OCI-LY7 (cell line): ENCODE measurements at regions not wholly inside any gene's neighbourhood (a gene's known extent, or its start where the extent isn't known, plus 50 kb on each side); places are given as distances from the start of the nearest gene placed in this dataset.

Experiments
- EZH2phosphoT487 ChIP-seq: fragments of 200-600 bp; sonication (generic); IDR thresholded peaks from 2 replicates; pipeline ENCODE4 v1.6.1; 2018; ENCODE audit warnings: low read depth, borderline replicate concordance, mild to moderate bottlenecking, mixed run types, antibody characterized with exemption, low read length, moderate library complexity, mixed read lengths
- TF ChIP-seq, protein P1 (sequence below): fragments of 200-600 bp; sonication (generic); conservative IDR thresholded peaks from 2 replicates; pipeline ENCODE4 v1.5.1; 2014; ENCODE audit warnings: mild to moderate bottlenecking, antibody characterized with exemption, low read length, moderate library complexity, mixed read lengths

DNA sequence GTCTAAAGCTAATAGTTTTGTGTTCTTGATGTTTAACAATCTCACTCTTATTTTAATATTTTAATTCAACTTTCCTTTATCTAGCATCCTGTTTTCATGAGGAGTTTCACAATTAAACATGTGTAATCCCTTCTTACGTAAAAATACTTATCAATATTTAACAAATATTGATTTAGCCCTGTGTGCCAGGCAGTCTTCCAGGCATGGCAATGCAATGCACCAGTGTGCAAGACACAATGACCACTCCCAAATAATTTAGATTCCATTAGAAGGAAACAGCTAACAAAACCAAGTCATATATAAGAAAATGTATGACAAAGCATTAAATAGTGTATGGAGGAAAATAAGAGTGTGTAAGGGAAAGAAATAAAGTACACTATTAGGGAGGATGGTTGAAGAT is 627.1 kb upstream of the ARPP21 start:
- TF ChIP-seq, protein P1, sequence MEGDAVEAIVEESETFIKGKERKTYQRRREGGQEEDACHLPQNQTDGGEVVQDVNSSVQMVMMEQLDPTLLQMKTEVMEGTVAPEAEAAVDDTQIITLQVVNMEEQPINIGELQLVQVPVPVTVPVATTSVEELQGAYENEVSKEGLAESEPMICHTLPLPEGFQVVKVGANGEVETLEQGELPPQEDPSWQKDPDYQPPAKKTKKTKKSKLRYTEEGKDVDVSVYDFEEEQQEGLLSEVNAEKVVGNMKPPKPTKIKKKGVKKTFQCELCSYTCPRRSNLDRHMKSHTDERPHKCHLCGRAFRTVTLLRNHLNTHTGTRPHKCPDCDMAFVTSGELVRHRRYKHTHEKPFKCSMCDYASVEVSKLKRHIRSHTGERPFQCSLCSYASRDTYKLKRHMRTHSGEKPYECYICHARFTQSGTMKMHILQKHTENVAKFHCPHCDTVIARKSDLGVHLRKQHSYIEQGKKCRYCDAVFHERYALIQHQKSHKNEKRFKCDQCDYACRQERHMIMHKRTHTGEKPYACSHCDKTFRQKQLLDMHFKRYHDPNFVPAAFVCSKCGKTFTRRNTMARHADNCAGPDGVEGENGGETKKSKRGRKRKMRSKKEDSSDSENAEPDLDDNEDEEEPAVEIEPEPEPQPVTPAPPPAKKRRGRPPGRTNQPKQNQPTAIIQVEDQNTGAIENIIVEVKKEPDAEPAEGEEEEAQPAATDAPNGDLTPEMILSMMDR: no peak
- no peak for TF ChIP-seq EZH2phosphoT487
